ENCODE measurements at regions not wholly inside any gene's neighbourhood (a gene's known extent, or its start where the extent isn't known, plus 50 kb on each side); places are given as distances from the start of the nearest gene placed in this dataset.

DNA sequence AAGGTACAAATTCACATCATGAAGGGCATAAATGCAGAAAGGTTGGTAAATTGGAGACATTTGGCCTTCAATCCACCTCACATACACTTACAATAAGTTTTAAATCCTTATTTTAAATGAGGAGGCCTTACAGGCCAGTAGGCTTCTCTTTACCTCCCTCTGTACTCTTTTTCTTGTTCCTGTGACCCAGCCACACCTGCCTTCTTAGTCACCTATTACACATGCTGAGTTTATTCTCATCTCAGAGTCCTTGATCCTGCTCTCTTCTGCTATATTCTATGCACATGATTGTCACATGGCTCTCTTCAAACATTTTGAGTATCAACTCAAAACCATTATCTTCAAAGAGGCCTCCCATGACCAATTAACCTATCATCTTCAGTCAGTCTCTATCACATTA is 491.5 kb downstream of the SATB2 start:
- Histone ChIP-seq H3K27ac (ENCODE audit: insufficient read depth, low read depth, low read length) (no peak overlapping the region), H3K36me3 (ENCODE audit: control insufficient read depth in 2 of 2, extremely low read depth in 1 of 2, insufficient read depth in 2 of 2, low read length in 2 of 2) (no peaks in the 10 kb centered on the region), H3K9me1 (replicated peaks; ENCODE audit: control insufficient read depth, extremely low read depth, insufficient read depth, low read length) (no peaks in the 10 kb centered on the region), H3K4me2 (ENCODE audit: insufficient read depth, low read length) (no peak overlapping the region), H4K20me1 (replicated peaks; ENCODE audit: control insufficient read depth, extremely low read depth, insufficient read depth, low read length) (no peaks in the 10 kb centered on the region), H3K27me3 (ENCODE audit: control insufficient read depth in 2 of 2, insufficient read depth in 2 of 2, low read length in 2 of 2) (no peaks in the 10 kb centered on the region), H3K4me3 (replicated peaks in 1 of 3; ENCODE audit: insufficient read depth in 1 of 3, low read depth in 1 of 3, low read length in 3 of 3) (no peak overlapping the region), H2AFZ (ENCODE audit: low read depth, low read length) (no peak overlapping the region), H3K9ac (replicated peaks; ENCODE audit: extremely low read depth, insufficient read depth, low read length) (no peak overlapping the region), H3K9me3 (replicated peaks; ENCODE audit: control insufficient read depth, insufficient read depth, low read length) (no peaks in the 10 kb centered on the region), H3K79me2 (ENCODE audit: control insufficient read depth, insufficient read depth, low read length) (no peaks in the 10 kb centered on the region), H3K4me1 (ENCODE audit: control insufficient read depth, extremely low read depth, insufficient read depth, low read length) (no peaks in the 10 kb centered on the region)
- FAIRE-seq (no peak), DNase-seq (ENCODE audit: low read depth, low spot score) (no peak)
- TF ChIP-seq, protein P1, sequence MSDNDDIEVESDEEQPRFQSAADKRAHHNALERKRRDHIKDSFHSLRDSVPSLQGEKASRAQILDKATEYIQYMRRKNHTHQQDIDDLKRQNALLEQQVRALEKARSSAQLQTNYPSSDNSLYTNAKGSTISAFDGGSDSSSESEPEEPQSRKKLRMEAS (IDR thresholded peaks at IDR 0.05; ENCODE audit: insufficient read depth, insufficient read length): no peak
- no peak for TF ChIP-seq POLR2A (IDR thresholded peaks at IDR 0.05; ENCODE audit: low read depth, low read length)
- TF ChIP-seq JUN (IDR thresholded peaks at IDR 0.05; ENCODE audit: borderline replicate concordance, insufficient read depth, insufficient read length, low read depth): no peak
- TF ChIP-seq MYC (IDR thresholded peaks at IDR 0.05; ENCODE audit: low read depth, low read length): no peak
- TF ChIP-seq, protein P2, sequence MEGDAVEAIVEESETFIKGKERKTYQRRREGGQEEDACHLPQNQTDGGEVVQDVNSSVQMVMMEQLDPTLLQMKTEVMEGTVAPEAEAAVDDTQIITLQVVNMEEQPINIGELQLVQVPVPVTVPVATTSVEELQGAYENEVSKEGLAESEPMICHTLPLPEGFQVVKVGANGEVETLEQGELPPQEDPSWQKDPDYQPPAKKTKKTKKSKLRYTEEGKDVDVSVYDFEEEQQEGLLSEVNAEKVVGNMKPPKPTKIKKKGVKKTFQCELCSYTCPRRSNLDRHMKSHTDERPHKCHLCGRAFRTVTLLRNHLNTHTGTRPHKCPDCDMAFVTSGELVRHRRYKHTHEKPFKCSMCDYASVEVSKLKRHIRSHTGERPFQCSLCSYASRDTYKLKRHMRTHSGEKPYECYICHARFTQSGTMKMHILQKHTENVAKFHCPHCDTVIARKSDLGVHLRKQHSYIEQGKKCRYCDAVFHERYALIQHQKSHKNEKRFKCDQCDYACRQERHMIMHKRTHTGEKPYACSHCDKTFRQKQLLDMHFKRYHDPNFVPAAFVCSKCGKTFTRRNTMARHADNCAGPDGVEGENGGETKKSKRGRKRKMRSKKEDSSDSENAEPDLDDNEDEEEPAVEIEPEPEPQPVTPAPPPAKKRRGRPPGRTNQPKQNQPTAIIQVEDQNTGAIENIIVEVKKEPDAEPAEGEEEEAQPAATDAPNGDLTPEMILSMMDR (IDR thresholded peaks at IDR 0.05; ENCODE audit: extremely low read depth in 1 of 2, insufficient read depth in 1 of 2, low read depth in 1 of 2, low read length in 2 of 2): no peak
- no peak for TF ChIP-seq GATA2 (IDR thresholded peaks at IDR 0.05; ENCODE audit: insufficient read depth, insufficient read length, low read depth, low read length)
- no peak for TF ChIP-seq EZH2 (IDR thresholded peaks at IDR 0.05; ENCODE audit: borderline replicate concordance, low read depth, low read length, severe bottlenecking)
- TF ChIP-seq FOS (IDR thresholded peaks at IDR 0.05; ENCODE audit: borderline replicate concordance, insufficient read depth, low read length): no peak
- TF ChIP-seq POLR2AphosphoS5 (IDR thresholded peaks at IDR 0.05; ENCODE audit: insufficient read depth, low read depth, low read length): no peak
- dilution Hi-C loops (cut with MboI; ENCODE audit: extremely low pct_ligation_motif_present, low sequenced_read_pairs) (no loop called here), intact Hi-C loops (cut with micrococcal nuclease) (no loop called here)
- no TSS peak for BruUV-seq (replicated peaks)
- ChIA-PET CTCF (no interaction called here), POLR2A (no interaction called here)
